HCT116 (cell line): ENCODE measurements at regions not wholly inside any gene's neighbourhood (a gene's known extent, or its start where the extent isn't known, plus 50 kb on each side); places are given as distances from the start of the nearest gene placed in this dataset.

ENCODE experiments used
- ATAC-seq: fragments of 200-7000 bp; cut with Tn5 transposase; 2 replicates; pipeline ENCODE4 v1.9.1; 2020; ENCODE audit warnings: mild to moderate bottlenecking, moderate library complexity
- BruUV-seq: library from RNA; stranded (reverse); fragments of 400-500 nt; replicated peaks from 2 replicates; lab custom pipeline; 2021; lab: Mats Ljungman, UMichigan
- CTCF ChIA-PET: fragments of 300-600 bp; sonication (Branson Sonifier 250); formaldehyde crosslinking; loops from one replicate; lab custom pipeline; 2021; ENCODE audit warnings: antibody characterized with exemption; lab: Charles Lee
- POLR2A ChIA-PET: fragments of 300-600, 350-600 bp; sonication (Branson Sonifier 250); formaldehyde crosslinking; loops from one replicate; lab custom pipeline; 2021; ENCODE audit warnings: antibody characterized with exemption; lab: Charles Lee
- RAD21 ChIA-PET, 2 experiments: fragments of 300-600 bp; sonication (Branson Sonifier 250); formaldehyde crosslinking; loops; one replicate each; lab custom pipeline; 2023; ENCODE audit warnings: low total read pairs in 2 of 2; ENCODE audit not compliant: uncharacterized antibody in 2 of 2, unreplicated experiment in 2 of 2, low non-redundant PET in 1 of 2; lab: Charles Lee
- DNase-seq: peaks from one replicate; pipeline ENCODE4 v3.0.0-alpha.2; 2010; ENCODE audit warnings: low read depth, low spot score
- H2AFZ ChIP-seq: fragments of 200-600 bp; shearing (Covaris generic), sonication (generic); 2 replicates; pipeline ENCODE4 v1.6.1; 2017; ENCODE audit warnings: low read depth, mixed run types, mixed read lengths, antibody characterized with exemption, low read length; ENCODE audit not compliant: poor library complexity, severe bottlenecking
- H3K27ac ChIP-seq: 2 replicates; pipeline ENCODE4 v1.5.1; 2012; ENCODE audit warnings: low read depth, low read length
- H3K27me3 ChIP-seq: fragments of 200-600 bp; sonication (generic); 2 replicates; pipeline ENCODE4 v1.6.1; 2016; ENCODE audit warnings: mixed run types, low read length, mixed read lengths; ENCODE audit not compliant: insufficient read depth
- H3K36me3 ChIP-seq, 2 experiments: fragments of 200-500 bp in 1 of 2; fragments of 200-600 bp in 1 of 2; sonication (Bioruptor generic) in 1 of 2; sonication (generic) in 1 of 2; 2 replicates each; pipeline versions ENCODE4 v1.5.1 to v1.6.1; 2014 to 2016; ENCODE audit warnings: low read length in 2 of 2, inconsistent platforms in 1 of 2, mixed read lengths in 1 of 2, mixed run types in 1 of 2; ENCODE audit not compliant: insufficient read depth in 2 of 2, control insufficient read depth in 1 of 2
- H3K4me1 ChIP-seq, 2 experiments: fragments of 200-600 bp in 1 of 2; sonication (generic) in 1 of 2; 2 replicates each; pipeline versions ENCODE4 v1.5.1 to v1.6.1; 2012 to 2017; ENCODE audit warnings: low read length in 2 of 2, inconsistent platforms in 1 of 2, mild to moderate bottlenecking in 1 of 2, mixed read lengths in 1 of 2, mixed run types in 1 of 2, moderate library complexity in 1 of 2; ENCODE audit not compliant: insufficient read depth in 2 of 2, control insufficient read depth in 1 of 2
- H3K4me2 ChIP-seq: fragments of 200-600 bp; sonication (generic); 2 replicates; pipeline ENCODE4 v1.6.1; 2017; ENCODE audit warnings: mixed run types, low read length, mixed read lengths
- H3K4me3 ChIP-seq, 2 experiments: fragments of 200-600 bp in 1 of 2; sonication (generic) in 1 of 2; replicated peaks in 1 of 2; 2 replicates each; pipeline ENCODE4 v1.5.1; 2011 to 2016; ENCODE audit warnings: low read length in 2 of 2, control low read depth in 1 of 2, low read depth in 1 of 2, mild to moderate bottlenecking in 1 of 2, mixed read lengths in 1 of 2, mixed run types in 1 of 2
- H3K79me2 ChIP-seq: fragments of 200-600 bp; sonication (generic); 2 replicates; pipeline ENCODE4 v1.6.1; 2017; ENCODE audit warnings: mild to moderate bottlenecking, mixed run types, low read length, moderate library complexity, mixed read lengths; ENCODE audit not compliant: insufficient read depth
- H3K9ac ChIP-seq: fragments of 200-600 bp; sonication (generic); 2 replicates; pipeline ENCODE4 v1.6.1; 2016; ENCODE audit warnings: low read length, mixed read lengths
- H3K9me2 ChIP-seq: fragments of 200-600 bp; sonication (generic), shearing (Covaris generic); 2 replicates; pipeline ENCODE4 v1.6.1; 2017; ENCODE audit warnings: mixed run types, mild to moderate bottlenecking, moderate library complexity; ENCODE audit not compliant: insufficient read depth
- H3K9me3 ChIP-seq, 2 experiments: fragments of 200-500 bp in 1 of 2; fragments of 200-600 bp in 1 of 2; sonication (Bioruptor generic) in 1 of 2; sonication (generic) in 1 of 2; 2 replicates each; pipeline ENCODE4 v1.6.1; 2014 to 2017; ENCODE audit warnings: low read length in 2 of 2, mixed read lengths in 2 of 2, inconsistent platforms in 1 of 2, low read depth in 1 of 2, mild to moderate bottlenecking in 1 of 2, mixed run types in 1 of 2, moderate library complexity in 1 of 2; ENCODE audit not compliant: control insufficient read depth in 1 of 2, insufficient read depth in 1 of 2
- H4K20me1 ChIP-seq: fragments of 200-600 bp; sonication (generic), shearing (Covaris generic); 2 replicates; pipeline ENCODE4 v1.6.1; 2017; ENCODE audit warnings: mixed run types, mild to moderate bottlenecking, moderate library complexity; ENCODE audit not compliant: insufficient read depth
- ELF1 ChIP-seq: IDR thresholded peaks from 2 replicates; pipeline ENCODE4 v1.6.1; 2012; ENCODE audit warnings: low read depth, borderline replicate concordance
- EZH2 ChIP-seq: fragments of 200-600 bp; sonication (generic); IDR thresholded peaks from 2 replicates; pipeline ENCODE4 v1.6.1; 2017; ENCODE audit warnings: antibody characterized with exemption, mixed run types
- EZH2phosphoT487 ChIP-seq: fragments of 200-600 bp; IDR thresholded peaks from 2 replicates; pipeline ENCODE4 v1.6.1; 2018; ENCODE audit warnings: antibody characterized with exemption, borderline replicate concordance
- FOSL1 ChIP-seq: IDR thresholded peaks from 2 replicates; pipeline ENCODE4 v1.6.1; 2012; ENCODE audit warnings: low read depth
- POLR2A ChIP-seq: IDR thresholded peaks from 2 replicates; pipeline ENCODE4 v1.7.0; 2011; ENCODE audit warnings: borderline replicate concordance; ENCODE audit not compliant: insufficient read depth, insufficient read length; ENCODE audit errors: extremely low read depth
- POLR2AphosphoS5 ChIP-seq: IDR thresholded peaks from 2 replicates; pipeline ENCODE4 v1.6.1; 2011; ENCODE audit warnings: mild to moderate bottlenecking, low read depth, low read length, moderate library complexity
- RAD21 ChIP-seq: IDR thresholded peaks from 2 replicates; pipeline ENCODE4 v1.6.1; 2012; ENCODE audit warnings: low read depth, mild to moderate bottlenecking
- SIN3A ChIP-seq: IDR thresholded peaks from 2 replicates; pipeline ENCODE4 v1.6.1; 2012; ENCODE audit warnings: low read depth
- SP1 ChIP-seq: IDR thresholded peaks from 2 replicates; pipeline ENCODE4 v1.6.1; 2012; ENCODE audit warnings: low read depth
- SRF ChIP-seq: IDR thresholded peaks from 2 replicates; pipeline ENCODE4 v1.6.1; 2012; ENCODE audit warnings: low read depth
- TCF7L2 ChIP-seq: IDR thresholded peaks from 2 replicates; pipeline ENCODE4 v1.7.0; 2011; ENCODE audit warnings: borderline replicate concordance, inconsistent platforms; ENCODE audit not compliant: insufficient read depth, insufficient read length; ENCODE audit errors: extremely low read depth
- YY1 ChIP-seq: IDR thresholded peaks from 2 replicates; pipeline ENCODE4 v1.6.1; 2011; ENCODE audit warnings: low read length, low read depth, moderate library complexity, mild to moderate bottlenecking; ENCODE audit not compliant: insufficient replicate concordance; ENCODE audit errors: extremely low read depth
- ZNF274 ChIP-seq: fragments of 200-500 bp; sonication (Bioruptor generic); IDR thresholded peaks from 2 replicates; pipeline ENCODE4 v1.6.1; 2014; ENCODE audit warnings: mild to moderate bottlenecking, low read depth, low read length, inconsistent platforms
- intact Hi-C: fragments of 100-400 bp; cut with micrococcal nuclease; formaldehyde crosslinking; loops from 2 replicates; pipeline ENCODE4 v1.10.0; 2022
- TF ChIP-seq, protein P1 (sequence below), 3 experiments: fragments of 200-600 bp in 1 of 3; sonication (generic) in 1 of 3; IDR thresholded peaks in 2 of 3; conservative IDR thresholded peaks in 1 of 3; 2 replicates each; pipeline ENCODE4 v1.5.1; 2012 to 2017; ENCODE audit warnings: low read depth in 2 of 3, low read length in 2 of 3, antibody characterized with exemption in 1 of 3, borderline replicate concordance in 1 of 3, control low read depth in 1 of 3, mild to moderate bottlenecking in 1 of 3, mixed read lengths in 1 of 3, mixed run types in 1 of 3, moderate library complexity in 1 of 3; ENCODE audit not compliant: insufficient read depth in 1 of 3
- TF ChIP-seq, protein P2 (sequence below): IDR thresholded peaks from 2 replicates; pipeline ENCODE4 v1.6.1; 2012
- TF ChIP-seq, protein P3 (sequence below): IDR thresholded peaks from 2 replicates; pipeline ENCODE4 v1.6.1; 2011; ENCODE audit warnings: mild to moderate bottlenecking, low read length, moderate library complexity; ENCODE audit not compliant: insufficient replicate concordance; ENCODE audit errors: extremely low read depth

DNA sequence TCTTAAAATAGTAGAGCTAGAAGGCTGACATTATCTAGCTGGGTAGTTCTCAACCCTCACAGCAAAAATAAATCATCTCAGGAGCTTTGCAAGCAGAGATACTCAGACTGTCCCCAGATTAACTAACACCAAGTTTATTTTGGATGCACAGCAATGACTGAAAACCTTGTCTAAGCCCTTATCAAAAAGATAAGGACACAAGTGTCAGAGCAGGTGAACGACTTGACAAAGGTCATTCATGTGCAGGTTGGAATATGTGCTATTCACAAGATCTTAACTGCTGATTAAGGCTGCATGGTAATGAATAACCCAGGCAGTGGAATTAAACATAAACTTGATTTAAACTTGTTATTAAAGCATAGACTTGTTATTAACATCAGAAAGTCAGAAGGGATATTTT, 246.6 kb downstream of the BTG1 start (continued):
- TF ChIP-seq, protein P1, sequence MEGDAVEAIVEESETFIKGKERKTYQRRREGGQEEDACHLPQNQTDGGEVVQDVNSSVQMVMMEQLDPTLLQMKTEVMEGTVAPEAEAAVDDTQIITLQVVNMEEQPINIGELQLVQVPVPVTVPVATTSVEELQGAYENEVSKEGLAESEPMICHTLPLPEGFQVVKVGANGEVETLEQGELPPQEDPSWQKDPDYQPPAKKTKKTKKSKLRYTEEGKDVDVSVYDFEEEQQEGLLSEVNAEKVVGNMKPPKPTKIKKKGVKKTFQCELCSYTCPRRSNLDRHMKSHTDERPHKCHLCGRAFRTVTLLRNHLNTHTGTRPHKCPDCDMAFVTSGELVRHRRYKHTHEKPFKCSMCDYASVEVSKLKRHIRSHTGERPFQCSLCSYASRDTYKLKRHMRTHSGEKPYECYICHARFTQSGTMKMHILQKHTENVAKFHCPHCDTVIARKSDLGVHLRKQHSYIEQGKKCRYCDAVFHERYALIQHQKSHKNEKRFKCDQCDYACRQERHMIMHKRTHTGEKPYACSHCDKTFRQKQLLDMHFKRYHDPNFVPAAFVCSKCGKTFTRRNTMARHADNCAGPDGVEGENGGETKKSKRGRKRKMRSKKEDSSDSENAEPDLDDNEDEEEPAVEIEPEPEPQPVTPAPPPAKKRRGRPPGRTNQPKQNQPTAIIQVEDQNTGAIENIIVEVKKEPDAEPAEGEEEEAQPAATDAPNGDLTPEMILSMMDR (IDR thresholded peaks at IDR 0.05 in 2 of 3, conservative IDR thresholded peaks at IDR 0.05 in 1 of 3; ENCODE audit: borderline replicate concordance in 1 of 3, insufficient read depth in 1 of 3, low read depth in 2 of 3, low read length in 2 of 3): no peak
- TF ChIP-seq SP1 (no peak), FOSL1 (no peak)
- TF ChIP-seq, all 23 proteins: peak for 0

DNA sequence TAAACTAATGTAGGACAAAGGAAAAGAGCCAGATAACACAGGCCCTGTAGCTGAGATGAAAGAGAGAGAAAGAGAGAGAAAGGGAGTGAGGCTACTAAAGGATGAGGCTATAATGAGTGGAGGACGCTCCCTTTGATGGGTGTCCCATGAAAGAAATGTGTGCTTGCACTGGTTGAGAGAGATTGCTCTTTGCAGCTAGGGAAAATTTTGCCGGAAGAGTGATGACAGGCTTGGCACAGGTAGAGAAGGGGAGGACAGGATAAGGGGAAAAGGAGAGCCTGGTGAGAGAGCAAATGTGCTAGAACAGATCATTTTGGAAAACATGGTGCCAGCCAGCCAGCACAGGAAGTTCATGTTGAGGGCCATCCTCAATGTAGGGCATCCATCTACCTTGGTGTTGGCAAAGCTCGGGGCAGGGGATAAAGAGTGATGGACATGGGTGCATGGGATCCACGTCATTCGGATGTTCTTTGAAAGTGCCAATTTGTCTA, 248.6 kb downstream of the BTG1 start:
- Histone ChIP-seq H3K27me3 (no peaks in the 10 kb centered on the region), H3K79me2 (no peaks in the 10 kb centered on the region), H3K9ac (no peak overlapping the region), H3K4me2 (no peak overlapping the region), H3K9me3 (no peaks in the 10 kb centered on the region), H3K9me2 (no peaks in the 10 kb centered on the region), H3K4me3 (no peak overlapping the region), H4K20me1 (no peaks in the 10 kb centered on the region), H3K36me3 (no peaks in the 10 kb centered on the region), H3K4me1 (no peaks in the 10 kb centered on the region), H3K27ac (no peak overlapping the region), H2AFZ (no peak overlapping the region)
- BruUV-seq: no TSS peak
- intact Hi-C loops: no loop called here
- CTCF ChIA-PET: no interaction called here
- no peak for DNase-seq
- RAD21 ChIA-PET: no interaction called here
- POLR2A ChIA-PET: no interaction called here
- no peak for ATAC-seq
- TF ChIP-seq, protein P2, sequence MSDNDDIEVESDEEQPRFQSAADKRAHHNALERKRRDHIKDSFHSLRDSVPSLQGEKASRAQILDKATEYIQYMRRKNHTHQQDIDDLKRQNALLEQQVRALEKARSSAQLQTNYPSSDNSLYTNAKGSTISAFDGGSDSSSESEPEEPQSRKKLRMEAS: no peak
- no peak for TF ChIP-seq RAD21
- TF ChIP-seq, protein P1 (IDR thresholded peaks at IDR 0.05 in 2 of 3, conservative IDR thresholded peaks at IDR 0.05 in 1 of 3; ENCODE audit: borderline replicate concordance in 1 of 3, insufficient read depth in 1 of 3, low read depth in 2 of 3, low read length in 2 of 3): no peak
- no peak for TF ChIP-seq YY1
- no peak for TF ChIP-seq POLR2AphosphoS5
- no peak for TF ChIP-seq SIN3A
- TF ChIP-seq TCF7L2: no peak
- no peak for TF ChIP-seq EZH2
- no peak for TF ChIP-seq SP1
- TF ChIP-seq ZNF274: no peak
- no peak for TF ChIP-seq SRF
- no peak for TF ChIP-seq ELF1
- TF ChIP-seq, protein P3, sequence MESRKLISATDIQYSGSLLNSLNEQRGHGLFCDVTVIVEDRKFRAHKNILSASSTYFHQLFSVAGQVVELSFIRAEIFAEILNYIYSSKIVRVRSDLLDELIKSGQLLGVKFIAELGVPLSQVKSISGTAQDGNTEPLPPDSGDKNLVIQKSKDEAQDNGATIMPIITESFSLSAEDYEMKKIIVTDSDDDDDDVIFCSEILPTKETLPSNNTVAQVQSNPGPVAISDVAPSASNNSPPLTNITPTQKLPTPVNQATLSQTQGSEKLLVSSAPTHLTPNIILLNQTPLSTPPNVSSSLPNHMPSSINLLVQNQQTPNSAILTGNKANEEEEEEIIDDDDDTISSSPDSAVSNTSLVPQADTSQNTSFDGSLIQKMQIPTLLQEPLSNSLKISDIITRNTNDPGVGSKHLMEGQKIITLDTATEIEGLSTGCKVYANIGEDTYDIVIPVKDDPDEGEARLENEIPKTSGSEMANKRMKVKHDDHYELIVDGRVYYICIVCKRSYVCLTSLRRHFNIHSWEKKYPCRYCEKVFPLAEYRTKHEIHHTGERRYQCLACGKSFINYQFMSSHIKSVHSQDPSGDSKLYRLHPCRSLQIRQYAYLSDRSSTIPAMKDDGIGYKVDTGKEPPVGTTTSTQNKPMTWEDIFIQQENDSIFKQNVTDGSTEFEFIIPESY: no peak
- no peak for TF ChIP-seq POLR2A
- no peak for TF ChIP-seq EZH2phosphoT487
